ENCODE measurements at regions not wholly inside any gene's neighbourhood (a gene's known extent, or its start where the extent isn't known, plus 50 kb on each side); places are given as distances from the start of the nearest gene placed in this dataset.
"Not testable (repeated sequence)": the region's sequence is repeated elsewhere in the genome, so short reads cannot be mapped to it uniquely, and the experiment has no call there.

- DNase-seq (ENCODE audit: extremely low read depth, low read depth), result no peak
Observed at GRCh38 chr2:234898534-234899053, 53.2 kb upstream of the SH3BP4 start.

GRCh38 chr2:234888442-234888841, 63.4 kb upstream of the SH3BP4 start:
- not testable (repeated sequence) for DNase-seq (ENCODE audit: extremely low read depth, low read depth)

GRCh38 chr2:234887195-234887594, 64.6 kb upstream of the SH3BP4 start:
- DNase-seq (ENCODE audit: extremely low read depth, low read depth), result no peak

- no peak for DNase-seq (ENCODE audit: extremely low read depth, low read depth)
Observed at GRCh38 chr2:234885886-234886285, 65.9 kb upstream of the SH3BP4 start.

GRCh38 chr2:234885118-234885517, 66.7 kb upstream of the SH3BP4 start:
- no peak for DNase-seq (ENCODE audit: extremely low read depth, low read depth)

GRCh38 chr2:234884591-234884990, 67.2 kb upstream of the SH3BP4 start:
- no peak for DNase-seq (ENCODE audit: extremely low read depth, low read depth)

GRCh38 chr2:234881413-234882241, 70.2 kb upstream of the SH3BP4 start:
- peak; percentile 93 for DNase-seq (ENCODE audit: extremely low read depth, low read depth)

- peak; percentile 52 for DNase-seq (ENCODE audit: extremely low read depth, low read depth)
Observed at GRCh38 chr2:234880551-234881211, 71.1 kb upstream of the SH3BP4 start.

- no peak for DNase-seq (ENCODE audit: extremely low read depth, low read depth)
Observed at GRCh38 chr2:234879671-234880455, 72.0 kb upstream of the SH3BP4 start.

- DNase-seq (ENCODE audit: extremely low read depth, low read depth), result not testable (repeated sequence)
Observed at GRCh38 chr2:234876621-234877020, 75.2 kb upstream of the SH3BP4 start.

- DNase-seq (ENCODE audit: extremely low read depth, low read depth), result no peak
Observed at GRCh38 chr2:234874347-234875046, 77.3 kb upstream of the SH3BP4 start.

- no peak for DNase-seq (ENCODE audit: extremely low read depth, low read depth)
Observed at GRCh38 chr2:234873828-234874173, 78.0 kb upstream of the SH3BP4 start.

- no peak for DNase-seq (ENCODE audit: extremely low read depth, low read depth)
Observed at GRCh38 chr2:234873103-234873827, 78.6 kb upstream of the SH3BP4 start.

- DNase-seq (ENCODE audit: extremely low read depth, low read depth), result no peak
Observed at GRCh38 chr2:234869969-234870368, 81.8 kb upstream of the SH3BP4 start.

- no peak for DNase-seq (ENCODE audit: extremely low read depth, low read depth)
Observed at GRCh38 chr2:234869164-234869563, 82.7 kb upstream of the SH3BP4 start.

- DNase-seq (ENCODE audit: extremely low read depth, low read depth), result no peak
Observed at GRCh38 chr2:234867882-234868285, 83.9 kb upstream of the SH3BP4 start.

- no peak for DNase-seq (ENCODE audit: extremely low read depth, low read depth)
Observed at GRCh38 chr2:234865586-234865985, 86.2 kb upstream of the SH3BP4 start.

- DNase-seq (ENCODE audit: extremely low read depth, low read depth), result no peak
Observed at GRCh38 chr2:234865040-234865439, 86.8 kb upstream of the SH3BP4 start.

- DNase-seq (ENCODE audit: extremely low read depth, low read depth), result no peak
Observed at GRCh38 chr2:234864506-234864905, 87.3 kb upstream of the SH3BP4 start.

All from NCI-H460 (cell line).